ENCODE measurements at regions not wholly inside any gene's neighbourhood (a gene's known extent, or its start where the extent isn't known, plus 50 kb on each side); places are given as distances from the start of the nearest gene placed in this dataset.

GRCh38 chr4:24666816-24667477, 82.6 kb upstream of the DHX15 start:
- DNase-seq (ENCODE audit: low read depth): no peak

- no peak for DNase-seq (ENCODE audit: low read depth)
Observed at GRCh38 chr4:24668956-24669355, 84.6 kb upstream of the DHX15 start.

GRCh38 chr4:24669751-24670150, 85.4 kb upstream of the DHX15 start:
- DNase-seq (ENCODE audit: low read depth): no peak

- no peak for DNase-seq (ENCODE audit: low read depth)
Observed at GRCh38 chr4:24671849-24672248, 87.5 kb upstream of the DHX15 start.

- no peak for DNase-seq (ENCODE audit: low read depth)
Observed at GRCh38 chr4:24672880-24673279, 88.5 kb upstream of the DHX15 start.

- DNase-seq (ENCODE audit: low read depth): no peak
Observed at GRCh38 chr4:24674279-24674678, 89.9 kb upstream of the DHX15 start.

- no peak for DNase-seq (ENCODE audit: low read depth)
Observed at GRCh38 chr4:24675721-24676389, 91.5 kb upstream of the DHX15 start.

GRCh38 chr4:24677909-24678308, 93.6 kb upstream of the DHX15 start:
- no peak for DNase-seq (ENCODE audit: low read depth)

- no peak for DNase-seq (ENCODE audit: low read depth)
Observed at GRCh38 chr4:24680746-24681448, 96.5 kb upstream of the DHX15 start.

- DNase-seq (ENCODE audit: low read depth): no peak
Observed at GRCh38 chr4:24683116-24683515, 98.8 kb upstream of the DHX15 start.

GRCh38 chr4:24686866-24687692, 102.7 kb upstream of the DHX15 start:
- no peak for DNase-seq (ENCODE audit: low read depth)

- DNase-seq (ENCODE audit: low read depth): no peak
Observed at GRCh38 chr4:24688453-24688852, 104.1 kb upstream of the DHX15 start.

GRCh38 chr4:24689212-24689611, 104.9 kb upstream of the DHX15 start:
- no peak for DNase-seq (ENCODE audit: low read depth)

- no peak for DNase-seq (ENCODE audit: low read depth)
Observed at GRCh38 chr4:24690436-24690835, 104.9 kb upstream of the SOD3 start.

GRCh38 chr4:24693636-24694035, 101.7 kb upstream of the SOD3 start:
- DNase-seq (ENCODE audit: low read depth): no peak

- DNase-seq (ENCODE audit: low read depth): no peak
Observed at GRCh38 chr4:24700118-24700517, 95.3 kb upstream of the SOD3 start.

GRCh38 chr4:24701683-24702082, 93.7 kb upstream of the SOD3 start:
- no peak for DNase-seq (ENCODE audit: low read depth)

- no peak for DNase-seq (ENCODE audit: low read depth)
Observed at GRCh38 chr4:24702281-24702680, 93.1 kb upstream of the SOD3 start.

GRCh38 chr4:24703298-24703697, 92.1 kb upstream of the SOD3 start:
- no peak for DNase-seq (ENCODE audit: low read depth)

- no peak for DNase-seq (ENCODE audit: low read depth)
Observed at GRCh38 chr4:24704149-24704548, 91.2 kb upstream of the SOD3 start.

- no peak for DNase-seq (ENCODE audit: low read depth)
Observed at GRCh38 chr4:24705016-24705753, 90.2 kb upstream of the SOD3 start.

GRCh38 chr4:24713604-24714003, 81.8 kb upstream of the SOD3 start:
- DNase-seq (ENCODE audit: low read depth): no peak
